ENCODE measurements at regions not wholly inside any gene's neighbourhood (a gene's known extent, or its start where the extent isn't known, plus 50 kb on each side); places are given as distances from the start of the nearest gene placed in this dataset.
"Not testable (repeated sequence)": the region's sequence is repeated elsewhere in the genome, so short reads cannot be mapped to it uniquely, and the experiment has no call there.

DNA sequence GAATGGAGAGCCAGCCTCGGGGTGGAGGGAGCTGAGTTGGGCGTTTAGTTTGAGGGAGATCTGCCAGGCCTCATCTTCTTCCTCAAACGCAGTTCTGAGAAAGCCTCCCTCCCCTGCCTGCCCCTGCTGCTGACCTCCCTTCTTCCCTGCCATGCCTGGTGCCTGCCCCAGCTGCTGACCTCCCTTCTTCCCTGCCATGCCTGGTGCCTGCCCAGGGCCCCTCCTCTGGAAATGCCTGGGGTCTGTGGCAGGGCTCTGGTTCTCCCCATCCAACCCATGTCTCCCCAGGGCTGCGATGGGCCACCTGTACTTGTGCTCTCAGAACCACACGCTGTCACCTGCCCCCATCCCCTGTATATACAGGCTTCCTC is 114.6 kb downstream of the VEGFA start:
- no peak for DNase-seq

DNA sequence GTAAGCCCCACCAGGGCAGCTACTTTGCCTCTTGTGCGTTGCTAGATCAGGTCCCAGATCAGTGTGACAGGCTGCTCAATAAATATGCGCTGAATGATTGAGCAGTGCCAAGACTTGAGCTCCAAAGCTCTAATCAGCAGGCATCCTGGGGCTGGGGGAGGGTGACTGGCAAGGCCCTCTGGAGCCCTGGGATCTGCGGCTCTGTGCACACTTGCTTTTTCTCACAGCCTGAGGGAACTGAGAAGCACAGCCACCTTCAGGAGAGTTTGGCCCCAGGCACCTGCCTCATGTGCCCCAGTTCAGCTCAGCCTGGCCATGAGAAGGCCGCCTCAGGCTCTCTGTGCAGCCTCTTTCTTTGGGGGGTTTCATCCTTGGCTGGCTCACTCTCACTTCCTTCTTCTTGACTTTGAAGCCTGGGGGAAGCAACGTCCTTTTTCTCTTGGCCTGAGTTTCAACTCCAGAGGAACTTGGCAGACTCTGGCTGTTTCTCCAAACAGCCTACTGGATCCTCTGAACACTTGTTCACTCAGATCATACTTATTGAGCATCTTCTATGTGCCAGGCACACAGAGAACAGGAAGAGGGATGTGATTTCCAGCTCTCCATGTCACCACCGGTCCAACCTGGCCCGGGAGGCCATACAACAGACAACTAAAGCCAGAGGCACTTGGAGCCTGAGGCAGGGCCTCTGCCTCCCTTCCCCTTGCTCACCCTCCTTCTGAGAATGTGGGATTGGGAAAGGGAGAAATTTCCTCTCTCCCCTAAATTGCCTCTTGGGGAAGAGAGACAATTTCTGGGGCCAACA is 114.0 kb downstream of the VEGFA start:
- DNase-seq = no peak

DNA sequence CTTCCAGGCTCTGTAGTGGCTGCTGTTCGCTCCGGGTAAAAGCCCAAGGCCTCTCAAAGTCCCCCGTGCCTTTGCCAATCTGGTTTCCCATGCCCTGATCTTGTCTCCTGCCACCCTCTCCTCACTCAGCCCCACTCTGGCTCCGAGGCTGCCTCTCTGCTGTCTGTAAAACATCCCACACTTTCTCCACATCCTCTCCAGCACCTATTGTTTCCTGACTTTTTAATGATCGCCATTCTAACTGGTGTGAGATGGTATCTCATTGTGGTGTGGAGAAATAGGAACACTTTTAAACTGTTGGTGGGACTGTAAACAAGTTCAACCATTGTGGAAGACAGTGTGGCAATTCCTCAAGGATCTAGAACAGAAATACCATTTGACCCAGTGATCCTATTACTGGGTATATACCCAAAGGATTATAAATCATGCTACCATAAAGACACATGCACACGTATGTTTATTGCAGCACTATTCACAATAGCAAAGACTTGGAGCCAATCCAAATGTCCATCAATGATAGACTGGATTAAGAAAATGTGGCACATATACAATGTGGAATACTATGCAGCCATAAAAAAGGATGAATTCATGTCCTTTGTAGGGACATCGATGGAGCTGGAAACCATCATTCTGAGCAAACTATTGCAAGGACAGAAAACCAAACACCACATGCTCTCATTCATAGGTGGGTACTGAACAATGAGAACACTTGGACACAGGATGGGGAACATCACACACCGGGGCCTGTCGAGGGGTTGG is 112.9 kb downstream of the VEGFA start:
- DNase-seq = not testable (repeated sequence)

DNA sequence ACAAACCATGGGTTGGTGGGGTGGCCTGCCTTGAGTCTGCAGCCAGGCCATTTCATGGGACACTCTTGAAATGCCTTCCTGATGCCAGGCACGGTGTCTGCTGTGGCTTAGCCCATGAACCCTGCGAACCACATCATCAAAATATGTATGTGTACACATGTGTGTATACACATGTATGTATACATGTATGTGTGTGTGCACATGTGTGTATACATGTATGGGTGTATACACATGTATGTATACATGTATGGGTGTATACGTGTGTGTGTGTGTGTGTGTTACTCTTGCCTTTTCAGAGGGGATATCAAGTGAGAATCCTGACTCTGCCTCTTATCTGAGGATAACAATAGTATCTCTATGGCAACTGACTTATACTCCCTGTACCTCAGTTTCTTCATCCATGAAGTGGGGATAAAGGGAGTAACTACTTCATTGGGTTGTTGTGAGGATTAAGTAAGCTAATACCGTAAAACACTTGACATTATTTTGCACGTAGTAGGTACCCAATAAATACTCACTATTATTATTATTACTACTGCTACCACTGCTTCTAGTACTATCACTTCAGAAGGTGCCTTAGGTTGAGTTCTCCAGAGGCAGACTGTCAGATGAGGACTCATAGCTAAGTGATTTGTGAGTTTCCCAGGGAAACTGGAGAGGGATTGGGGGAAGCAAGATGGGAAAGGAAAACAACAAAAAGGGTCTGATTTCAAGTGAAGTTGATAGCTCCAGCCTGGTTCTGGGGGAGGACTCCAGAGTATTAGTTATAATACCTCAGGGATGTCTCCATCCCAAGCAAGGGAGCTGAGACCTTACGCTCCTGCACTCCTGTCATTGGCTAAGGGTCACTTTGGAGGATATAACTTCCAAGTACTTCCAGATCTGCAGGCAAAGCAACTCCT is 110.5 kb downstream of the VEGFA start:
- DNase-seq = no peak

- DNase-seq = no peak
Observed at GRCh38 chr6:43879722-43880121, 109.7 kb downstream of the VEGFA start.

DNA sequence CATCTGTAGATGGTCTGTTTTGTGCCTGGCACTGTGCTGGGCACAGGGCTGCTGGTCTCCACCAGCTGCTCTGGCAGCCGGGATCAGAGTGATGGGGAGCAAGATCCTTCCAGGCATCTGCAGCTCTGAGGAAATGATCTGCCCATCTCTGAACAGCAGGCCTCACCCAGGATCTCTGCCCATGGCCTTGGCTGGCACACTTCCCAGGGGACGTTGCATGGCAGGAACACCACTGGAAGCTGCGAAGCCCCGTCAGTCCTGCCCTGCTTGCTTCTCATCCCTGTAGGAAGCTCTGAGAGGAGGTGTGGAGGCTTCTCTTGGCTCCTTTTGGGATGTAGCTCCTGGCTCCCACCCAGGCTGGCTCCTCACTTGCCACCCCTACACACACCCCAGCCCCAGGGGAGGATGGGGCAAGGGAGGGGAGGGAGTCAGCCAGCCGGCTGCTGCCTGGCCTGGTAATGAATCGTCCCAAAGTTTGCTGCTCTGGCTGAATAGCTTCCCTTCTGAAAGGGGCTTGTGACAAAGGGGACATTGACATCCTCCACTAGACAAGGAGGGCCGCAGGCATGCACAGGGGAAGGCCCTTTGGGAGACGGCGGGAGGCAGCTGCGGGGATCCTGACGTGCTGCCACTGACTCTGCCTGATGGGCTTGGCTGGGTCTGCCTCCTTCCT is 108.9 kb downstream of the VEGFA start:
- peak; percentile 45 for DNase-seq

DNA sequence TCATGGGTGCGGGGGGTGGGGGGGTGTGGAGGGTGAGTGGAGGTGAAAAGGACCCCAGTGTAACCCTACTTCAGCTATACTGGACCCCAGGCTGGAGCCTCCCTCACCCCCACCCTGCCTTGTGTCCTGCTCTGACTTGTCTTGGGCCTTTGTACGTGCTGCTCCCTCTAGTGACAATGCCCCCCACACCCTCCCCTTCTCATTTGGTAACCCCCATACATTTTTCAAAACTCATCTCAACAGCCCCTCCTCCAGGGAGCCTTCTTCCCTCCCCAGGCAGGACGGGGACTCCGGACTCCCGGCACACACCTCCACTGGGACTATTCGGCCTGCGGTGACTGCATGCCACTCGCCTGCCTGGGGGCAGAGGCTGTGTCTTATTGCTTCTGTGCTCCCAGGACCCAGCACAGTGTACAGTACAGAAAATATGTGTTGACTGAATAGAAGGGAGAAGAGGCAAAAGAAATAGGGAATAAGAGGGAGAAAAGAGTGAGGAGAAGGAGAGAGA is 108.2 kb downstream of the VEGFA start:
- no peak for DNase-seq

- DNase-seq = no peak
Observed at GRCh38 chr6:43877463-43878126, 107.6 kb downstream of the VEGFA start.

DNA sequence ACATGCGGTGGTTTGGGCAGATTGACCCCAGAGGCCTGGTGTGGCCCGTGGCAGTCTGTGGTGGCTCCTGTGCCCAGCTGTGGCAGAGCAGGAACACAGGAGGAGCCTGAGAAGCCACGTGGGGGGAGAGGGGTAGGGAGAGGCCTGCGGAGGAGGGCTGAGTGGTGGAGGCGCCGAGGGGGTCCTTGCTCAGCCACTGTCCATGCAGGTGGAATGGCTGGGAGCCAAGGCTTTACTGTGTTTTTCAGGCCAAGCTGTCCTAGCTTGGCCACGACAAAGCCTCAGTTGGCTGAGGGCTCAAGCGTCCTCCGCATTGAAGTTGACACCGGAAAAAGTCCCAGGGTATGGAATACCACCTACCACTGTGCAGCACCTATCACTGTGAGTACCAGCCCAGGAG is 107.0 kb downstream of the VEGFA start:
- DNase-seq = no peak

GRCh38 chr6:43876602-43877001 is 106.6 kb downstream of the VEGFA start:
- no peak for DNase-seq

- no peak for DNase-seq
Observed at GRCh38 chr6:43875849-43876572, 106.0 kb downstream of the VEGFA start.

DNA sequence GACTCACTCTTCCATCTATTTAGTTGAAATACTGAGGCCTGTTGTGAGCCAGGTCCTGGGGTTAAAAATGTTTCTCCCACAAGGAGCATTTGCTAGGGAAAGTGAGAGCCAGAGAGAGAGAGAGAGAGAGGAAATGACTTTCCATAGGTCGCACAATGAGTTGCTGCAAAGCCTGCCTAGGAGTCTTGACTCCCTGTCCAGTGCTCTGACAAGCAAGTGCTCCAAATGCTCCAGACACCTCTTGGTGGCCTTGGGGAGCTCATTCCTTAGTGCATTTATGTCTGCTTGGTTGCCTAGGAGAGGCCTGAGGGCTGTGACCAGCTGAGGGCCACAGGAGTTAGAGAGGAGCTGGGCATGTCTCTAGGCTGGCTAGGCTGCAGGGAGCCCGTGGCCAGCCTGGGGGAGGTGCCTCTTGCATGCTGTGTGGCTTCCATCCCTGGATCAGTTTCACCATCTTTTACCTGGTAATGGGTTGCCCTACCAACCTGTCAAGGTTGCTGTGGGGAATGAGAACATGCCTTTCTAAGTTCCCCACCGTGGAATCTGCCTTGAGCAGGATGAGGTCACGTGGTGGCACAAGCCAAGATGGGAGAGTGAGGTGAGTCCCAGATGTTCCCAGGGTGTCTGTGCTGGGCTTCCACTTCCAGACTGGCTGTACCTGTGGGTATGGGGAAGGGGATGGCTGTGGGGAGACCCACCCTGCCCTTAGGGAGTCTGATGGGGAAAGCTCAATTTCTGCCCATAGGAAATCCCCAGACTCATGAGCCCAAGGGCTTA is 105.0 kb downstream of the VEGFA start:
- DNase-seq = no peak

DNA sequence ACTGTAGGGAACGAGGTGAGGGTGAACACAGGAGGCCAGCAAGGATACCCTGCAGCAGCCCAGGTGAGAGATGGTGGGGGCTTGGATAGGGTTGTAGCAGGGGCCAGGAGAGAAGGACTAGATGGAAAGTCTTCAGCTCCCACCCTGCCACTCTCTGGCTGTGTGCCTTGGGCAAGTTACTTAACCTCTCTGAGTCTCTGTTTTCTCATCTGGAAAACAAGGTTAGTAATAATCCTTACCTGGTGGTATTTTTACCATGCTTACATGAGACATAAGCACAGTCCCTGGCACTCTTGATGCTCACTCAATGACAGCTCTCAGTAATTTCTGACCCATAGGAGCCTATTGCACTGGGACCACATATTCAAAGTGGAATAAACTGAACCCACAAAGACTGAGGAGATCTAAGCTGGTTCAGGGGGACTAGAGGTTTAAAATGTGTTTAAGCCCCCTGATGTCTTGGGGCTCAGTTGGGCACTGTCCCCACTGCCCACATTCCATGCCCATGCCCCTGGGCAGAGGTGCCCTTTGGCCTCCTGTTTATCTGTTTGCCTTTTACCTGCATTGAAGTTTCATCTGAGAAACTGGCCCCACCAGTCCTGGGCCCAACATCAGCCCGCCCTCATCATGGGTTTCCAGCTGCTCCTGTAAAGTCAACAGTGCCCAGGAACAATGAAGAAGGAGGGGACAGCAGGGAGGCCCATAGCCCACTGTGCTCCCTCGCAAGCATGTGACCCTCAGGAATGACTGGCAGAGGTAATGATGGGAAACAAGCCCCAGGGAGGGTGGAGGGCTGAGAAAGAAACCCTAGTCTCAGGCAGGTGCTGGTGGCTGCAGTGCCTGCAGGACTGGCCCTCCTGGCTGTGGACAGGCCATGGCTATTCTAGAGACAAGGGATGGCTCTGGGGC is 104.0 kb downstream of the VEGFA start:
- DNase-seq = no peak

GRCh38 chr6:43871933-43872332 is 101.9 kb downstream of the VEGFA start:
- DNase-seq = no peak

- no peak for DNase-seq
Observed at GRCh38 chr6:43871284-43871683, 101.3 kb downstream of the VEGFA start.

DNA sequence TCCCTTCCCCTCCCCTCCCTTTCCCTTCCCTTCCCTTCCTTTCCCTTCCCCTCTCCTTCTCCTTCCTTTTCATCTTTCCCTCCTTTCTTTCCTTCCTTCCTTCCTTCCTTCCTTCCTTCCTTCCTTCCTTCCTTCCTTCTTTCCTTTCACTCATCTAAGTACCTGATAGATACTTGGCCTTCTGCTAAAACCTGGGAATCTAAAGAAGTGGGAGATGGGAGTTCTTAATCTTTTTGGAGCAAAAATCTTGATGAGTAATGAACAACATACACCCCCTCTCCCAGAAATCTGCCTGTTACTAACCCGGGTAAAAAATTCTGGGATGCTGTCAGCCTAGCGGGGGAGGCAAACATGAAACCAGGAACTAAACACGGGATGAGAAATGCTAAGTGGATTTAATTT is 100.7 kb downstream of the VEGFA start:
- DNase-seq = peak; percentile 51

- DNase-seq = no peak
Observed at GRCh38 chr6:43869792-43870659, 100.0 kb downstream of the VEGFA start.

Data from fibroblast of skin of scalp (primary cell).